Keratinocyte (primary cell): ENCODE measurements at regions not wholly inside any gene's neighbourhood (a gene's known extent, or its start where the extent isn't known, plus 50 kb on each side); places are given as distances from the start of the nearest gene placed in this dataset.
A peak's percentile ranks its signal among the peaks of the same experiment; 100 is the strongest.

Source experiments
- DNase-seq: peaks from one replicate; pipeline ENCODE4 v3.0.0-alpha.2; 2011; ENCODE audit warnings: low read depth, missing footprints, low spot score
- FAIRE-seq: peaks from 2 replicates; lab custom pipeline; 2011; peaks lifted over from hg19 to GRCh38; lab: Jason Lieb, UNC
- H2AFZ ChIP-seq: 2 replicates; pipeline ENCODE4 v1.6.0; 2012; ENCODE audit warnings: low read length, control low read depth, inconsistent platforms; ENCODE audit not compliant: control insufficient read depth
- H3K27ac ChIP-seq: 2 replicates; pipeline ENCODE4 v1.5.1; 2011; ENCODE audit warnings: low read length; ENCODE audit not compliant: control insufficient read depth, insufficient read depth
- H3K27me3 ChIP-seq: 3 replicates; pipeline ENCODE4 v1.6.0; 2011; ENCODE audit warnings: low read length; ENCODE audit not compliant: control insufficient read depth, insufficient read depth; ENCODE audit errors: extremely low read depth
- H3K36me3 ChIP-seq, 2 experiments: 2 replicates in 1 of 2; 3 replicates in 1 of 2; pipeline ENCODE4 v1.5.1; 2011; ENCODE audit warnings: low read length in 2 of 2, mild to moderate bottlenecking in 1 of 2; ENCODE audit not compliant: control insufficient read depth in 2 of 2, insufficient read depth in 2 of 2; ENCODE audit errors: extremely low read depth in 1 of 2
- H3K4me1 ChIP-seq: 3 replicates; pipeline ENCODE4 v1.5.1; 2011; ENCODE audit warnings: low read length; ENCODE audit not compliant: control insufficient read depth, insufficient read depth; ENCODE audit errors: extremely low read depth
- H3K4me2 ChIP-seq: 3 replicates; pipeline ENCODE4 v1.6.0; 2011; ENCODE audit warnings: low read depth, low read length; ENCODE audit not compliant: control insufficient read depth, insufficient read depth; ENCODE audit errors: extremely low read depth
- H3K4me3 ChIP-seq, 3 experiments: fragments of 200-600 bp in 1 of 3; sonication (generic) in 1 of 3; 2 replicates in 2 of 3; 3 replicates in 1 of 3; pipeline ENCODE4 v1.5.1; 2011 to 2016; ENCODE audit warnings: low read length in 3 of 3, mild to moderate bottlenecking in 3 of 3, control low read depth in 2 of 3, inconsistent platforms in 1 of 3, low read depth in 1 of 3, mixed read lengths in 1 of 3, mixed run types in 1 of 3, moderate library complexity in 1 of 3; ENCODE audit not compliant: control insufficient read depth in 2 of 3, insufficient read depth in 2 of 3; ENCODE audit errors: extremely low read depth in 1 of 3
- H3K79me2 ChIP-seq: 2 replicates; pipeline ENCODE4 v1.6.0; 2012; ENCODE audit warnings: low read length; ENCODE audit not compliant: control insufficient read depth, insufficient read depth
- H3K9ac ChIP-seq: 3 replicates; pipeline ENCODE4 v1.6.0; 2011; ENCODE audit warnings: low read length; ENCODE audit not compliant: control insufficient read depth, insufficient read depth; ENCODE audit errors: extremely low read depth
- H3K9me1 ChIP-seq: 3 replicates; pipeline ENCODE4 v1.6.0; 2011; ENCODE audit warnings: low read length; ENCODE audit not compliant: control insufficient read depth, insufficient read depth; ENCODE audit errors: extremely low read depth
- H3K9me3 ChIP-seq: 2 replicates; pipeline ENCODE4 v1.5.1; 2012; ENCODE audit warnings: low read depth, low read length; ENCODE audit not compliant: control insufficient read depth
- H4K20me1 ChIP-seq: 3 replicates; pipeline ENCODE4 v1.6.0; 2011; ENCODE audit warnings: low read length; ENCODE audit not compliant: control insufficient read depth, insufficient read depth; ENCODE audit errors: extremely low read depth
- EZH2 ChIP-seq: IDR thresholded peaks from one replicate; pipeline ENCODE4 v1.6.1; 2012; ENCODE audit warnings: inconsistent platforms, mild to moderate bottlenecking, low read length, moderate library complexity
- dilution Hi-C: fragments of 300-500 bp; cut with MboI; formaldehyde crosslinking; loops from one replicate; pipeline ENCODE4 v1.7.0; 2020; ENCODE audit warnings: low sequenced_read_pairs; ENCODE audit not compliant: extremely low pct_ligation_motif_present
- TF ChIP-seq, protein P1 (sequence below), 3 experiments: IDR thresholded peaks in 1 of 3; conservative IDR thresholded peaks in 1 of 3; optimal IDR thresholded peaks in 1 of 3; 2 replicates in 2 of 3; 3 replicates in 1 of 3; pipeline versions ENCODE3 to v1.5.1; 2011; ENCODE audit warnings: low read length in 3 of 3, mild to moderate bottlenecking in 3 of 3, moderate library complexity in 2 of 3, control low read depth in 1 of 3, inconsistent platforms in 1 of 3; ENCODE audit not compliant: insufficient read depth in 2 of 3; ENCODE audit errors: extremely low read depth in 1 of 3

DNA sequence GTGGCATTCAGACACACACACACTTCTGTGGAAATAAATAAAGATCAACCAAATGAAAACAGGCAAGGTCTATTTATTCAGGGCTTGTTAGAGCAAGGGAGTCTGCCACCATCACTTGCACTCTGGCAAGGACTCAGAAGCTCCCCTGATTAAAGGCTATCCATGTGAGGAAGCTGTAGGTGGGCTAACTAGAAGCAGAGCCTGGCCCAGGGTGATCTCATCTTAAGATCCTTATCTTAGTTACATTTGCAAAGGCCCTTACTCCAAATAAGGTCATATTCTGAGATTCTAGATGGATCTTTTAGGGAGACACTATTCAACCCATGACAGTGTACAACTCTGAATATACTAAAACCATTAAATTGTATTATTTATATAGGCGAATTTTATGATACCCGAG lies 190.0 kb upstream of the SRD5A2 start:
- H3K27me3 ChIP-seq = no peaks in the 10 kb centered on the region
- H3K36me3 ChIP-seq = no peaks in the 10 kb centered on the region
- no peaks in the 10 kb centered on the region for H3K9me3 ChIP-seq
- H3K4me1 ChIP-seq = no peaks in the 10 kb centered on the region
- dilution Hi-C loops = no loop called here
- H3K9me1 ChIP-seq = no peaks in the 10 kb centered on the region
- TF ChIP-seq EZH2 = no peak
- TF ChIP-seq, protein P1, sequence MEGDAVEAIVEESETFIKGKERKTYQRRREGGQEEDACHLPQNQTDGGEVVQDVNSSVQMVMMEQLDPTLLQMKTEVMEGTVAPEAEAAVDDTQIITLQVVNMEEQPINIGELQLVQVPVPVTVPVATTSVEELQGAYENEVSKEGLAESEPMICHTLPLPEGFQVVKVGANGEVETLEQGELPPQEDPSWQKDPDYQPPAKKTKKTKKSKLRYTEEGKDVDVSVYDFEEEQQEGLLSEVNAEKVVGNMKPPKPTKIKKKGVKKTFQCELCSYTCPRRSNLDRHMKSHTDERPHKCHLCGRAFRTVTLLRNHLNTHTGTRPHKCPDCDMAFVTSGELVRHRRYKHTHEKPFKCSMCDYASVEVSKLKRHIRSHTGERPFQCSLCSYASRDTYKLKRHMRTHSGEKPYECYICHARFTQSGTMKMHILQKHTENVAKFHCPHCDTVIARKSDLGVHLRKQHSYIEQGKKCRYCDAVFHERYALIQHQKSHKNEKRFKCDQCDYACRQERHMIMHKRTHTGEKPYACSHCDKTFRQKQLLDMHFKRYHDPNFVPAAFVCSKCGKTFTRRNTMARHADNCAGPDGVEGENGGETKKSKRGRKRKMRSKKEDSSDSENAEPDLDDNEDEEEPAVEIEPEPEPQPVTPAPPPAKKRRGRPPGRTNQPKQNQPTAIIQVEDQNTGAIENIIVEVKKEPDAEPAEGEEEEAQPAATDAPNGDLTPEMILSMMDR (optimal IDR thresholded peaks at IDR 0.05 in 1 of 3, IDR thresholded peaks at IDR 0.05 in 1 of 3, conservative IDR thresholded peaks at IDR 0.05 in 1 of 3; ENCODE audit: extremely low read depth in 1 of 3, insufficient read depth in 2 of 3, low read length in 3 of 3) = no peak
- FAIRE-seq (no peak), DNase-seq (no peak)
- no peak overlapping the region for H3K4me2 ChIP-seq
- H3K27ac ChIP-seq = no peak overlapping the region
- H3K9ac ChIP-seq = no peak overlapping the region
- no peak overlapping the region for H2AFZ ChIP-seq
- H3K4me3 ChIP-seq = no peak overlapping the region
- no peaks in the 10 kb centered on the region for H3K79me2 ChIP-seq
- H4K20me1 ChIP-seq = no peaks in the 10 kb centered on the region

DNA sequence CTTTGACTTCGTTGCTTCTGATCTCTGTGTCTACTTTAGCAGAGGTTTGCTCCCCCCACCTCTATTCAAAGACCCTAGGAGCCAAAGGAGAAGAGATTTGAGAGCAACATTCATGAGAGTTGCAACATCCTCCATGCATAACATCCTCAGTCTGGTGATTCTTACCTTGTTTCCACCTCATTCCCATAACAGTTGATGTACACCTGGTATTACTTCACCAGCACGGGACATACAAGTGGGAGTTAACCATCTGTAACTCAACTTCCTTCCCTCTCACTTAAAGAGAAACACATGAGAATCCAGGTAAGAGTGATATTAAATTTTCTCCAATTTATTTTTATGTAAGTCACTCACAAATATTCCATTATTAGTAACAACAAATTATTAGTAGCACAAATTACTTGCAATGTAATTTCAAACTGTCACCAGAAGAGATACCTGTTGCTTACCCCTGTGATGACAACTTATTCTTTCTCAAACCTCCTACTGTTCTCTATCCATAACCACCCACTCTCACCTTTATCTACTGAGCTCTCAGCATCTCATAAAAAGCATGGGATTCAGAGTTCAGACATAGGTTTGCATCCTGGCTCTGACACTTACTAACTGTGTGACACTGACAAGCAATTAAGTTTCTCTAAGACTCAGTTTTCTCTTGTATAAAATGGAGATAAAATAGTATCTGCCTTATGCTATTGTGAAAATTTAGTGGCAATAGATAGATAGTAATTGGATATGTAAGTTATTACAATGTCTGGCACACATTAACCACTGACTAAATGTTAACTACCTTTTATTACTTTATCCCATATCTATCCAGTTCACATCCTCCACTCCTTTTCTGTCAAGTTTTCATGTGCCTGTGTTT lies 184.6 kb upstream of the SRD5A2 start:
- H3K4me3 ChIP-seq = no peak overlapping the region
- no peak for DNase-seq
- no peak for TF ChIP-seq EZH2
- TF ChIP-seq, protein P1 (optimal IDR thresholded peaks at IDR 0.05 in 1 of 3, IDR thresholded peaks at IDR 0.05 in 1 of 3, conservative IDR thresholded peaks at IDR 0.05 in 1 of 3; ENCODE audit: extremely low read depth in 1 of 3, insufficient read depth in 2 of 3, low read length in 3 of 3) = no peak

More for the DNA sequence above, 184.6 kb upstream of the SRD5A2 start:
- FAIRE-seq = peak; percentile 20
- Histone ChIP-seq H2AFZ (no peak overlapping the region), H3K27me3 (no peaks in the 10 kb centered on the region), H3K27ac (no peak overlapping the region), H3K4me1 (peaks cover 9% of the 10 kb centered on the region), H3K9ac (no peak overlapping the region), H3K9me3 (no peaks in the 10 kb centered on the region), H3K79me2 (no peaks in the 10 kb centered on the region), H3K9me1 (no peaks in the 10 kb centered on the region), H4K20me1 (no peaks in the 10 kb centered on the region), H3K4me2 (no peak overlapping the region), H3K36me3 (no peaks in the 10 kb centered on the region)
- dilution Hi-C loops = no loop called here
